ENCODE measurements at regions not wholly inside any gene's neighbourhood (a gene's known extent, or its start where the extent isn't known, plus 50 kb on each side); places are given as distances from the start of the nearest gene placed in this dataset.

- no peak for TF ChIP-seq CTCF (IDR thresholded peaks at IDR 0.05; ENCODE audit: extremely low read depth, insufficient read depth, missing control alignments)
- no peak for DNase-seq (ENCODE audit: low spot score)
- in situ Hi-C loops (cut with MboI; ENCODE audit: low pct_unique_long_range_greater_than_20kb, low sequenced_read_pairs, unreplicated experiment): no loop called here
These were observed 60.0 kb upstream of the BTN3A2 start for GRCh38 chr6:26304797-26305640.

- no peak for DNase-seq (ENCODE audit: low spot score)
These were observed 59.4 kb upstream of the BTN3A2 start for GRCh38 chr6:26305641-26305969.

GRCh38 chr6:26306232-26306631 is 58.8 kb upstream of the BTN3A2 start:
- TF ChIP-seq CTCF (IDR thresholded peaks at IDR 0.05; ENCODE audit: extremely low read depth, insufficient read depth, missing control alignments): no peak
- in situ Hi-C loops (cut with MboI; ENCODE audit: low pct_unique_long_range_greater_than_20kb, low sequenced_read_pairs, unreplicated experiment): no loop called here
- DNase-seq (ENCODE audit: low spot score): no peak

More at GRCh38 chr6:26305641-26305969, 59.4 kb upstream of the BTN3A2 start:
- in situ Hi-C loops (cut with MboI; ENCODE audit: low pct_unique_long_range_greater_than_20kb, low sequenced_read_pairs, unreplicated experiment): no loop called here
- TF ChIP-seq CTCF (IDR thresholded peaks at IDR 0.05; ENCODE audit: extremely low read depth, insufficient read depth, missing control alignments): no peak

- in situ Hi-C loops (cut with MboI; ENCODE audit: low pct_unique_long_range_greater_than_20kb, low sequenced_read_pairs, unreplicated experiment): no loop called here
- no peak for DNase-seq (ENCODE audit: low spot score)
- TF ChIP-seq CTCF (IDR thresholded peaks at IDR 0.05; ENCODE audit: extremely low read depth, insufficient read depth, missing control alignments): no peak
These were observed 57.1 kb upstream of the BTN3A2 start for GRCh38 chr6:26307850-26308249.

GRCh38 chr6:26309731-26310142 is 55.3 kb upstream of the BTN3A2 start:
- no peak for TF ChIP-seq CTCF (IDR thresholded peaks at IDR 0.05; ENCODE audit: extremely low read depth, insufficient read depth, missing control alignments)
- in situ Hi-C loops (cut with MboI; ENCODE audit: low pct_unique_long_range_greater_than_20kb, low sequenced_read_pairs, unreplicated experiment): no loop called here
- no peak for DNase-seq (ENCODE audit: low spot score)

- DNase-seq (ENCODE audit: low spot score): no peak
- in situ Hi-C loops (cut with MboI; ENCODE audit: low pct_unique_long_range_greater_than_20kb, low sequenced_read_pairs, unreplicated experiment): no loop called here
- TF ChIP-seq CTCF (IDR thresholded peaks at IDR 0.05; ENCODE audit: extremely low read depth, insufficient read depth, missing control alignments): no peak
These were observed 54.0 kb upstream of the BTN3A2 start for GRCh38 chr6:26311012-26311384.

Data from GM13977 (cell line).